Right atrium auricular region (tissue), 2 donors: ENCODE measurements at regions not wholly inside any gene's neighbourhood (a gene's known extent, or its start where the extent isn't known, plus 50 kb on each side); places are given as distances from the start of the nearest gene placed in this dataset.

Experiments used
- DNase-seq: peaks from one replicate; pipeline ENCODE4 v3.0.0-alpha.2; 2019; ENCODE audit warnings: low spot score
- H3K27ac ChIP-seq, 2 donors: fragments of 200-600 bp; sonication (generic); 1 replicate in 1 of 2; 2 replicates in 1 of 2; pipeline ENCODE4 v1.5.1; 2016 to 2019
- H3K27me3 ChIP-seq, 2 donors: fragments of 200-600 bp; sonication (generic); one replicate each; pipeline versions ENCODE4 v1.5.1 to v1.6.0; 2017 to 2019
- H3K36me3 ChIP-seq: fragments of 200-600 bp; sonication (generic); one replicate; pipeline ENCODE4 v1.5.1; 2016
- H3K4me1 ChIP-seq, 2 donors: fragments of 200-600 bp; sonication (generic); one replicate each; pipeline versions ENCODE4 v1.5.1 to v1.6.0; 2017 to 2019
- H3K4me3 ChIP-seq, 2 donors: fragments of 200-600 bp; sonication (generic); 1 replicate in 1 of 2; 2 replicates in 1 of 2; pipeline ENCODE4 v1.5.1; 2017 to 2019; ENCODE audit warnings: mild to moderate bottlenecking in 1 of 2, moderate library complexity in 1 of 2
- H3K9me3 ChIP-seq, 2 donors: fragments of 200-600 bp; sonication (generic); one replicate each; pipeline ENCODE4 v1.5.1; 2019
- CTCF ChIP-seq, 2 donors: fragments of 200-600 bp; sonication (generic); IDR thresholded peaks; one replicate each; pipeline ENCODE4 v1.5.1; 2019; ENCODE audit warnings: antibody characterized with exemption in 2 of 2

- no peak for DNase-seq
- Histone ChIP-seq H3K4me3 (no peak overlapping the region), H3K27me3 (no peaks in the 10 kb centered on the region), H3K27ac (no peak overlapping the region), H3K4me1 (no peaks in the 10 kb centered on the region), H3K36me3 (no peaks in the 10 kb centered on the region), H3K9me3 (no peaks in the 10 kb centered on the region)
- no peak for TF ChIP-seq CTCF (IDR thresholded peaks at IDR 0.05)
These were observed 214.5 kb downstream of the KIT start for GRCh38 chr4:54872261-54872660.

- no peak for TF ChIP-seq CTCF (IDR thresholded peaks at IDR 0.05)
- Histone ChIP-seq H3K36me3 (no peaks in the 10 kb centered on the region), H3K9me3 (no peaks in the 10 kb centered on the region), H3K4me3 (no peak overlapping the region), H3K27me3 (no peaks in the 10 kb centered on the region), H3K27ac (no peak overlapping the region), H3K4me1 (no peaks in the 10 kb centered on the region)
- no peak for DNase-seq
These were observed 206.0 kb downstream of the KIT start for GRCh38 chr4:54863571-54864255.

GRCh38 chr4:54861201-54861600 is 203.4 kb downstream of the KIT start:
- Histone ChIP-seq H3K4me3 (no peak overlapping the region), H3K36me3 (no peaks in the 10 kb centered on the region), H3K4me1 (no peaks in the 10 kb centered on the region), H3K9me3 (no peaks in the 10 kb centered on the region), H3K27me3 (no peaks in the 10 kb centered on the region), H3K27ac (no peak overlapping the region)
- no peak for TF ChIP-seq CTCF (IDR thresholded peaks at IDR 0.05)
- no peak for DNase-seq

- TF ChIP-seq CTCF (IDR thresholded peaks at IDR 0.05) = no peak
- Histone ChIP-seq H3K36me3 (no peaks in the 10 kb centered on the region), H3K4me1 (no peaks in the 10 kb centered on the region), H3K27me3 (no peaks in the 10 kb centered on the region), H3K9me3 (no peaks in the 10 kb centered on the region), H3K27ac (no peak overlapping the region), H3K4me3 (no peak overlapping the region)
- no peak for DNase-seq
These were observed 197.6 kb downstream of the KIT start for GRCh38 chr4:54855191-54855854.

GRCh38 chr4:54852602-54853001 is 194.8 kb downstream of the KIT start:
- Histone ChIP-seq H3K4me1 (no peaks in the 10 kb centered on the region), H3K9me3 (no peaks in the 10 kb centered on the region), H3K36me3 (no peaks in the 10 kb centered on the region), H3K27me3 (no peaks in the 10 kb centered on the region), H3K27ac (no peak overlapping the region), H3K4me3 (no peak overlapping the region)
- no peak for TF ChIP-seq CTCF (IDR thresholded peaks at IDR 0.05)
- DNase-seq = no peak
